SK-N-SH (cell line): ENCODE measurements at regions not wholly inside any gene's neighbourhood (a gene's known extent, or its start where the extent isn't known, plus 50 kb on each side); places are given as distances from the start of the nearest gene placed in this dataset.

Experiments used
- CHD2 ChIP-seq: fragments of 150-350 bp; IDR thresholded peaks from 2 replicates; pipeline ENCODE4 v1.6.1; 2018; ENCODE audit warnings: low read length; ENCODE audit not compliant: partially characterized antibody
- CTCF ChIP-seq: fragments of 200-600 bp; sonication (generic); IDR thresholded peaks from 2 replicates; pipeline ENCODE4 v1.6.1; 2017; ENCODE audit warnings: antibody characterized with exemption, mild to moderate bottlenecking, moderate library complexity
- EP300 ChIP-seq, 2 experiments: IDR thresholded peaks; 2 replicates each; pipeline versions ENCODE4 v1.4.0 to v1.6.1; 2012; ENCODE audit warnings: borderline replicate concordance in 1 of 2, low read depth in 1 of 2, low read length in 1 of 2
- EZH2phosphoT487 ChIP-seq: fragments of 200-600 bp; sonication (generic); IDR thresholded peaks from 2 replicates; pipeline ENCODE4 v1.6.1; 2017; ENCODE audit warnings: low read depth, mixed run types, mild to moderate bottlenecking, antibody characterized with exemption, moderate library complexity, borderline replicate concordance
- FOSL2 ChIP-seq: IDR thresholded peaks from 2 replicates; pipeline ENCODE4 v1.4.0; 2012; ENCODE audit warnings: low read depth, mild to moderate bottlenecking, moderate library complexity, borderline replicate concordance
- GABPA ChIP-seq: IDR thresholded peaks from 2 replicates; pipeline ENCODE4 v1.4.0; 2012; ENCODE audit warnings: low read depth, mild to moderate bottlenecking
- JUND ChIP-seq: IDR thresholded peaks from 2 replicates; pipeline ENCODE4 v1.4.0; 2012
- MAX ChIP-seq: IDR thresholded peaks from 2 replicates; pipeline ENCODE4 v1.4.0; 2012; ENCODE audit warnings: low read depth
- NFIC ChIP-seq: IDR thresholded peaks from 2 replicates; pipeline ENCODE4 v1.4.0; 2012; ENCODE audit warnings: borderline replicate concordance
- POLR2AphosphoS5 ChIP-seq: IDR thresholded peaks from 2 replicates; pipeline ENCODE4 v1.6.1; 2012; ENCODE audit warnings: low read depth, low read length
- RAD21 ChIP-seq: IDR thresholded peaks from 2 replicates; pipeline ENCODE4 v1.6.1; 2012; ENCODE audit warnings: mild to moderate bottlenecking, low read length
- SIN3A ChIP-seq: IDR thresholded peaks from 2 replicates; pipeline ENCODE4 v1.6.1; 2012; ENCODE audit warnings: low read depth, mild to moderate bottlenecking, low read length, moderate library complexity, borderline replicate concordance
- TCF12 ChIP-seq: IDR thresholded peaks from 2 replicates; pipeline ENCODE4 v1.4.0; 2012
- USF1 ChIP-seq: IDR thresholded peaks from 2 replicates; pipeline ENCODE4 v1.4.0; 2012; ENCODE audit warnings: low read depth, borderline replicate concordance

- no peak for TF ChIP-seq CTCF
- no peak for TF ChIP-seq NFIC
- no peak for TF ChIP-seq GABPA
- no peak for TF ChIP-seq TCF12
- no peak for TF ChIP-seq SIN3A
- no peak for TF ChIP-seq RAD21
- no peak for TF ChIP-seq EZH2phosphoT487
- TF ChIP-seq MAX: no peak
- no peak for TF ChIP-seq EP300 (IDR thresholded peaks at IDR 0.05; ENCODE audit: borderline replicate concordance in 1 of 2, low read depth in 1 of 2, low read length in 1 of 2)
- no peak for TF ChIP-seq CHD2
- no peak for TF ChIP-seq USF1
- TF ChIP-seq JUND: no peak
- no peak for TF ChIP-seq POLR2AphosphoS5
- no peak for TF ChIP-seq FOSL2
Observed at GRCh38 chrX:113212052-113212451, 371.4 kb upstream of the AMOT start.
